ENCODE measurements at regions not wholly inside any gene's neighbourhood (a gene's known extent, or its start where the extent isn't known, plus 50 kb on each side); places are given as distances from the start of the nearest gene placed in this dataset.

- Mint-ChIP-seq H3K27ac (ENCODE audit: unreplicated experiment) (no peak overlapping the region), H3K4me3 (ENCODE audit: unreplicated experiment) (no peak overlapping the region), H3K4me1 (ENCODE audit: low read depth, unreplicated experiment) (peaks cover 4% of the 10 kb centered on the region), H3K27me3 (ENCODE audit: low read depth, unreplicated experiment) (peaks cover 2% of the 10 kb centered on the region), H3K36me3 (ENCODE audit: low read depth, unreplicated experiment) (no peaks in the 10 kb centered on the region), H3K9me3 (ENCODE audit: unreplicated experiment) (no peaks in the 10 kb centered on the region)
- no peaks in the 10 kb centered on the region for H3K27me3 ChIP-seq (ENCODE audit: insufficient read depth, low read length)
- no peak for TF ChIP-seq EZH2 (IDR thresholded peaks at IDR 0.05; ENCODE audit: insufficient read depth, low read length)
- TF ChIP-seq, protein P1, sequence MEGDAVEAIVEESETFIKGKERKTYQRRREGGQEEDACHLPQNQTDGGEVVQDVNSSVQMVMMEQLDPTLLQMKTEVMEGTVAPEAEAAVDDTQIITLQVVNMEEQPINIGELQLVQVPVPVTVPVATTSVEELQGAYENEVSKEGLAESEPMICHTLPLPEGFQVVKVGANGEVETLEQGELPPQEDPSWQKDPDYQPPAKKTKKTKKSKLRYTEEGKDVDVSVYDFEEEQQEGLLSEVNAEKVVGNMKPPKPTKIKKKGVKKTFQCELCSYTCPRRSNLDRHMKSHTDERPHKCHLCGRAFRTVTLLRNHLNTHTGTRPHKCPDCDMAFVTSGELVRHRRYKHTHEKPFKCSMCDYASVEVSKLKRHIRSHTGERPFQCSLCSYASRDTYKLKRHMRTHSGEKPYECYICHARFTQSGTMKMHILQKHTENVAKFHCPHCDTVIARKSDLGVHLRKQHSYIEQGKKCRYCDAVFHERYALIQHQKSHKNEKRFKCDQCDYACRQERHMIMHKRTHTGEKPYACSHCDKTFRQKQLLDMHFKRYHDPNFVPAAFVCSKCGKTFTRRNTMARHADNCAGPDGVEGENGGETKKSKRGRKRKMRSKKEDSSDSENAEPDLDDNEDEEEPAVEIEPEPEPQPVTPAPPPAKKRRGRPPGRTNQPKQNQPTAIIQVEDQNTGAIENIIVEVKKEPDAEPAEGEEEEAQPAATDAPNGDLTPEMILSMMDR (IDR thresholded peaks at IDR 0.05; ENCODE audit: insufficient read depth, low read depth, low read length) = no peak
- FAIRE-seq (no peak), DNase-seq (ENCODE audit: low read depth) (no peak)
- no peak overlapping the region for H3K4me3 ChIP-seq (ENCODE audit: insufficient read depth, low read depth, low read length)
- H3K9ac ChIP-seq (ENCODE audit: low read length) = no peak overlapping the region
- H3K27ac ChIP-seq (ENCODE audit: low read depth, low read length) = no peak overlapping the region
- no peaks in the 10 kb centered on the region for H3K9me3 ChIP-seq (ENCODE audit: insufficient read depth, low read depth, low read length)
- no peaks in the 10 kb centered on the region for H3K79me2 ChIP-seq (ENCODE audit: insufficient read depth, low read length)
- H3K4me2 ChIP-seq (ENCODE audit: low read length) = no peak overlapping the region
- H4K20me1 ChIP-seq (ENCODE audit: insufficient read depth, low read length) = no peaks in the 10 kb centered on the region
- H3K36me3 ChIP-seq (ENCODE audit: insufficient read depth, low read length) = no peaks in the 10 kb centered on the region
- peaks cover 16% of the 10 kb centered on the region for H3K4me1 ChIP-seq (ENCODE audit: insufficient read depth, low read length)
- no peak overlapping the region for H2AFZ ChIP-seq (ENCODE audit: low read depth, low read length)
These were observed 147.4 kb downstream of the BLID start for GRCh38 chr11:121968638-121969037.

GRCh38 chr11:121967131-121967704 lies 148.8 kb downstream of the BLID start:
- TF ChIP-seq EZH2 (IDR thresholded peaks at IDR 0.05; ENCODE audit: insufficient read depth, low read length) = no peak
- TF ChIP-seq, protein P1 (IDR thresholded peaks at IDR 0.05; ENCODE audit: insufficient read depth, low read depth, low read length) = no peak
- no peak overlapping the region for H3K27ac ChIP-seq (ENCODE audit: low read depth, low read length)
- no peaks in the 10 kb centered on the region for H3K9me3 Mint-ChIP-seq (ENCODE audit: unreplicated experiment)
- H3K4me1 ChIP-seq (ENCODE audit: insufficient read depth, low read length) = peaks cover 16% of the 10 kb centered on the region
- no peaks in the 10 kb centered on the region for H3K27me3 ChIP-seq (ENCODE audit: insufficient read depth, low read length)
- H3K4me3 Mint-ChIP-seq (ENCODE audit: unreplicated experiment) = no peak overlapping the region
- no peak for FAIRE-seq
- no peaks in the 10 kb centered on the region for H3K36me3 Mint-ChIP-seq (ENCODE audit: low read depth, unreplicated experiment)
- no peak overlapping the region for H3K27ac Mint-ChIP-seq (ENCODE audit: unreplicated experiment)
- H3K4me2 ChIP-seq (ENCODE audit: low read length) = no peak overlapping the region
- H3K9me3 ChIP-seq (ENCODE audit: insufficient read depth, low read depth, low read length) = no peaks in the 10 kb centered on the region
- H3K79me2 ChIP-seq (ENCODE audit: insufficient read depth, low read length) = no peaks in the 10 kb centered on the region
- H2AFZ ChIP-seq (ENCODE audit: low read depth, low read length) = no peak overlapping the region
- no peak overlapping the region for H3K9ac ChIP-seq (ENCODE audit: low read length)
- no peaks in the 10 kb centered on the region for H3K36me3 ChIP-seq (ENCODE audit: insufficient read depth, low read length)
- peaks cover 2% of the 10 kb centered on the region for H3K27me3 Mint-ChIP-seq (ENCODE audit: low read depth, unreplicated experiment)
- no peak overlapping the region for H3K4me3 ChIP-seq (ENCODE audit: insufficient read depth, low read depth, low read length)
- H4K20me1 ChIP-seq (ENCODE audit: insufficient read depth, low read length) = no peaks in the 10 kb centered on the region
- peaks cover 7% of the 10 kb centered on the region for H3K4me1 Mint-ChIP-seq (ENCODE audit: low read depth, unreplicated experiment)
- no peak for DNase-seq (ENCODE audit: low read depth)

DNA sequence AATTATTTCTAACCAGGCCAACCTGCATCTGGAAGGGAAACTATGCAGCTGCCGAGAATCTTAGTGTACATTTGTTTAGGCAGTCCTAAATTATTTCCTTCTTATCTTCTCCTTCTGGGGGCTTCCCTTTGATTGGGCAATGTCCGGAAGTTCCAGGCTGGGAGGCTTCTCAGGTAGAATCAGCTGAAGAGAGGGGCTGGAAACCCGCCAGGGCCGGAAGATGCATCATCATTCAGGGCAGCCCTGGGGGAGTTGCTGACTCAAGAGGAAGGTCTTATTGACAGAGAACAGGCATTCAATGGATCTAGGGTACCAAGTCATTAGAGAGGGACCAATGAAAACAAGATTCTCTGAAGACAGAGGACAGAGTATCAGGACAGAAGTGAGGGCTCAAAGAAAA lies 150.7 kb downstream of the BLID start:
- H2AFZ ChIP-seq (ENCODE audit: low read depth, low read length) = no peak overlapping the region
- Mint-ChIP-seq H3K27me3 (ENCODE audit: low read depth, unreplicated experiment) (peaks cover 2% of the 10 kb centered on the region), H3K36me3 (ENCODE audit: low read depth, unreplicated experiment) (no peaks in the 10 kb centered on the region), H3K4me3 (ENCODE audit: unreplicated experiment) (no peak overlapping the region), H3K4me1 (ENCODE audit: low read depth, unreplicated experiment) (peaks cover 13% of the 10 kb centered on the region), H3K9me3 (ENCODE audit: unreplicated experiment) (no peaks in the 10 kb centered on the region), H3K27ac (ENCODE audit: unreplicated experiment) (no peak overlapping the region)
- H3K79me2 ChIP-seq (ENCODE audit: insufficient read depth, low read length) = no peaks in the 10 kb centered on the region
- H4K20me1 ChIP-seq (ENCODE audit: insufficient read depth, low read length) = no peaks in the 10 kb centered on the region
- H3K4me1 ChIP-seq (ENCODE audit: insufficient read depth, low read length) = peaks cover 16% of the 10 kb centered on the region
- no peak for FAIRE-seq
- peak overlapping the region; percentile 30 for H3K4me2 ChIP-seq (ENCODE audit: low read length)
- no peak for TF ChIP-seq EZH2 (IDR thresholded peaks at IDR 0.05; ENCODE audit: insufficient read depth, low read length)
- TF ChIP-seq, protein P1 (IDR thresholded peaks at IDR 0.05; ENCODE audit: insufficient read depth, low read depth, low read length) = no peak
- H3K4me3 ChIP-seq (ENCODE audit: insufficient read depth, low read depth, low read length) = no peak overlapping the region
- no peaks in the 10 kb centered on the region for H3K9me3 ChIP-seq (ENCODE audit: insufficient read depth, low read depth, low read length)
- H3K27ac ChIP-seq (ENCODE audit: low read depth, low read length) = peak overlapping the region; percentile 16
- H3K27me3 ChIP-seq (ENCODE audit: insufficient read depth, low read length) = no peaks in the 10 kb centered on the region
- H3K36me3 ChIP-seq (ENCODE audit: insufficient read depth, low read length) = no peaks in the 10 kb centered on the region
- no peak overlapping the region for H3K9ac ChIP-seq (ENCODE audit: low read length)
- DNase-seq (ENCODE audit: low read depth) = peak; percentile 51

Measured in astrocyte (in vitro differentiated cells and primary cell).